K562 (cell line): ENCODE measurements at regions not wholly inside any gene's neighbourhood (a gene's known extent, or its start where the extent isn't known, plus 50 kb on each side); places are given as distances from the start of the nearest gene placed in this dataset.

Source experiments
- ATAC-seq: fragments of 200-7000 bp; cut with Tn5 transposase; 3 replicates; pipeline ENCODE4 v1.9.1; 2020; ENCODE audit warnings: moderate library complexity
- BruUV-seq: library from RNA; stranded (reverse); fragments of 400-500 nt; replicated peaks from 2 replicates; lab custom pipeline; 2021; lab: Mats Ljungman, UMichigan
- CTCF ChIA-PET: fragments of 300-600 bp; formaldehyde crosslinking; extraction: SDS; loops from one replicate; lab custom pipeline; 2021; ENCODE audit warnings: low intra/inter-chr PET ratio; lab: Yijun Ruan, JAX
- POLR2A ChIA-PET: fragments of 300-600, 350-650 bp; sonication (Branson Sonifier 250); formaldehyde crosslinking; extraction: SDS; loops from one replicate; lab custom pipeline; 2021; ENCODE audit warnings: antibody characterized with exemption, inconsistent platforms; lab: Yijun Ruan, JAX
- DNase-seq, 4 experiments: peaks; one replicate each; pipeline versions ENCODE4 v3.0.0 to v3.0.0-alpha.2; 2011 to 2018; ENCODE audit warnings: low spot score in 3 of 4, mixed read lengths in 3 of 4; ENCODE audit errors: extremely low read depth in 1 of 4
- FAIRE-seq: peaks from 2 replicates; lab custom pipeline; 2011; peaks lifted over from hg19 to GRCh38; lab: Jason Lieb, UNC
- H2AFZ ChIP-seq: 2 replicates; pipeline ENCODE4 v1.6.0; 2011; ENCODE audit warnings: low read depth, low read length, control low read depth, inconsistent platforms
- H3K27ac ChIP-seq: fragments of 200-600 bp; 3 replicates; pipeline ENCODE4 v1.8.0; 2011; ENCODE audit warnings: low read depth, mild to moderate bottlenecking, control low read depth, inconsistent platforms, low read length, moderate library complexity, mixed read lengths; ENCODE audit errors: extremely low read depth
- H3K27me3 ChIP-seq, 2 experiments: fragments of 300-600 bp in 1 of 2; 2 replicates in 1 of 2; 3 replicates in 1 of 2; pipeline versions ENCODE4 v1.6.0 to v1.8.0; 2011; ENCODE audit warnings: inconsistent platforms in 2 of 2, low read length in 2 of 2, mild to moderate bottlenecking in 1 of 2, mixed read lengths in 1 of 2, moderate library complexity in 1 of 2; ENCODE audit not compliant: control insufficient read depth in 2 of 2, insufficient read depth in 2 of 2
- H3K36me3 ChIP-seq: fragments of 300-600 bp; 3 replicates; pipeline ENCODE4 v1.8.0; 2011; ENCODE audit warnings: mild to moderate bottlenecking, low read length, inconsistent platforms; ENCODE audit not compliant: control insufficient read depth, insufficient read depth
- H3K4me1 ChIP-seq, 2 experiments: fragments of 200-600 bp in 1 of 2; replicated peaks in 1 of 2; 2 replicates in 1 of 2; 3 replicates in 1 of 2; pipeline versions ENCODE4 v1.5.1 to v1.8.0; 2011; ENCODE audit warnings: inconsistent platforms in 2 of 2, low read length in 2 of 2, mild to moderate bottlenecking in 1 of 2, mixed read lengths in 1 of 2, moderate library complexity in 1 of 2; ENCODE audit not compliant: control insufficient read depth in 2 of 2, insufficient read depth in 2 of 2
- H3K4me2 ChIP-seq: 2 replicates; pipeline ENCODE4 v1.6.1; 2011; ENCODE audit warnings: low read length, control low read depth, inconsistent platforms, mixed read lengths; ENCODE audit not compliant: insufficient read depth
- H3K4me3 ChIP-seq: fragments of 200-600 bp; sonication (generic), shearing (Covaris generic); 2 replicates; pipeline ENCODE4 v1.5.1; 2016; ENCODE audit warnings: control low read depth, inconsistent platforms
- H3K79me2 ChIP-seq: fragments of 200-600 bp; 3 replicates; pipeline ENCODE4 v1.8.0; 2011; ENCODE audit warnings: low read length, inconsistent platforms; ENCODE audit not compliant: control insufficient read depth, insufficient read depth
- H3K9ac ChIP-seq, 2 experiments: 2 replicates each; pipeline versions ENCODE4 v1.6.0 to v1.6.1; 2011; ENCODE audit warnings: low read depth in 2 of 2, low read length in 2 of 2, control low read depth in 1 of 2, inconsistent platforms in 1 of 2, mild to moderate bottlenecking in 1 of 2, mixed read lengths in 1 of 2; ENCODE audit not compliant: insufficient read depth in 1 of 2
- H3K9me1 ChIP-seq: one replicate; pipeline ENCODE4 v1.6.0; 2011; ENCODE audit warnings: inconsistent platforms, mild to moderate bottlenecking, low read length, moderate library complexity; ENCODE audit not compliant: control insufficient read depth, insufficient read depth
- H3K9me3 ChIP-seq: replicated peaks from 2 replicates; pipeline ENCODE4 v1.5.1; 2011; ENCODE audit warnings: low read depth, low read length, inconsistent platforms; ENCODE audit not compliant: control insufficient read depth, insufficient read depth
- H4K20me1 ChIP-seq: replicated peaks from 2 replicates; pipeline ENCODE4 v1.6.1; 2011; ENCODE audit warnings: low read length, inconsistent platforms, mixed read lengths; ENCODE audit not compliant: control insufficient read depth, insufficient read depth
- BRD9 ChIP-seq: fragments of 450-650 bp; IDR thresholded peaks from 2 replicates; pipeline ENCODE4 v1.6.1; 2018; ENCODE audit warnings: low read depth; ENCODE audit not compliant: partially characterized antibody
- MYC ChIP-seq, 2 experiments: fragments of 250-450 bp in 1 of 2; sonication (Bioruptor Pico) in 1 of 2; IDR thresholded peaks; 2 replicates each; pipeline versions ENCODE4 v1.5.1 to v1.6.1; 2012 to 2021; ENCODE audit warnings: low read depth in 2 of 2, borderline replicate concordance in 1 of 2, improper control_type of control experiment in 1 of 2, low read length in 1 of 2, mild to moderate bottlenecking in 1 of 2, moderate library complexity in 1 of 2
- NR1H2 ChIP-seq: sonication (generic); formaldehyde crosslinking; IDR thresholded peaks from 2 replicates; pipeline ENCODE4 v1.4.0; 2020; ENCODE audit warnings: mild to moderate bottlenecking, missing genetic modification reagents
- ZNF695 ChIP-seq: fragments of 450-650 bp; formaldehyde crosslinking; IDR thresholded peaks from 2 replicates; pipeline ENCODE4 v1.4.0; 2020; ENCODE audit warnings: mild to moderate bottlenecking, moderate library complexity
- WGBS: fragments of 100-300 bp; shearing (Covaris generic); methylation state at CpG from one replicate; pipeline ENCODE4 v1.1.6; 2016; ENCODE audit warnings: low coverage, mixed read lengths; ENCODE audit not compliant: insufficient coverage; ENCODE audit errors: missing lambda C conversion rate; 5-methylcytosine and 5-hydroxymethylcytosine counted together
- in situ Hi-C: fragments of 300-500 bp; cut with MboI; formaldehyde crosslinking; loops from 4 replicates; pipeline ENCODE4 v1.15.0; 2018; ENCODE audit warnings: inconsistent platforms, mixed read lengths
- intact Hi-C: fragments of 100-400 bp; cut with micrococcal nuclease; formaldehyde crosslinking; loops from 2 replicates; pipeline ENCODE4 v1.14.2; 2022
- TF ChIP-seq, protein P1 (sequence below), 2 experiments: fragments of 450-650 bp; IDR thresholded peaks; 2 replicates each; pipeline ENCODE4 v1.6.1; 2018; ENCODE audit warnings: mild to moderate bottlenecking in 2 of 2, low read depth in 1 of 2; ENCODE audit not compliant: partially characterized antibody in 2 of 2
- TF ChIP-seq, protein P2 (sequence below): fragments of 450-650 bp; IDR thresholded peaks from 2 replicates; pipeline ENCODE4 v1.7.1; 2018; ENCODE audit warnings: mild to moderate bottlenecking, low read depth; ENCODE audit not compliant: partially characterized antibody

DNA sequence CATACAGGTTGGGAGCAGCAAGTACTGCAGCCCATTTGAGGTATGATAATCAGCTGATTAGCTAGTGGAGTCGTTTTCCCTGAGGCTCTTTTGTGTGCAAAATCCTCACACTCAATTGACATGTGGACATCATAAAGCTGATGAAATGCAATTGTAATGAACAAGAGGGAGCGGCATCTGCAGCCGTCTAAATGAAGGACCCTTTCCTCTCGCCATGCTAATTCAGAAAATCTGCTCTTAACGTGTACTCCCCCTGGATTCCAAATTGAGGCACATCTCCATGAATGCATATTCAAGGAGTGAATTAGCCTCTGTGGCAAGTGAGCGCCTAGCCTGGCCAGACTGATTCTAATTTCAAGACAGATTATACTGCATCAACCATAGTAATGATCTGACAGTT is 260.9 kb upstream of the ATP5MC3 start:
- ChIA-PET CTCF (no interaction called here), POLR2A (interaction anchor here (0.6 to 1.9 kb wide), 2 partner anchors 11 to 48 kb away, joined by 3 to 9 read pairs; no protein-coding TSS in a partner anchor)
- no peaks in the 10 kb centered on the region for H4K20me1 ChIP-seq
- no TSS peak for BruUV-seq
- no peak overlapping the region for H3K4me2 ChIP-seq
- H3K9me3 ChIP-seq: no peaks in the 10 kb centered on the region
- no peak overlapping the region for H2AFZ ChIP-seq
- no peak overlapping the region for H3K27ac ChIP-seq
- H3K79me2 ChIP-seq: no peaks in the 10 kb centered on the region
- in situ Hi-C loops: no loop called here
- H3K9ac ChIP-seq: no peak overlapping the region
- H3K4me1 ChIP-seq: no peaks in the 10 kb centered on the region
- no peak overlapping the region for H3K4me3 ChIP-seq
- FAIRE-seq (no peak), DNase-seq (no peak), ATAC-seq (peak; percentile 18; the same call in 2 of the 3 replicates)
- no peaks in the 10 kb centered on the region for H3K9me1 ChIP-seq
- WGBS: 1% methylated on average over 6 of the region's 6 CpGs
- TF ChIP-seq, protein P1, sequence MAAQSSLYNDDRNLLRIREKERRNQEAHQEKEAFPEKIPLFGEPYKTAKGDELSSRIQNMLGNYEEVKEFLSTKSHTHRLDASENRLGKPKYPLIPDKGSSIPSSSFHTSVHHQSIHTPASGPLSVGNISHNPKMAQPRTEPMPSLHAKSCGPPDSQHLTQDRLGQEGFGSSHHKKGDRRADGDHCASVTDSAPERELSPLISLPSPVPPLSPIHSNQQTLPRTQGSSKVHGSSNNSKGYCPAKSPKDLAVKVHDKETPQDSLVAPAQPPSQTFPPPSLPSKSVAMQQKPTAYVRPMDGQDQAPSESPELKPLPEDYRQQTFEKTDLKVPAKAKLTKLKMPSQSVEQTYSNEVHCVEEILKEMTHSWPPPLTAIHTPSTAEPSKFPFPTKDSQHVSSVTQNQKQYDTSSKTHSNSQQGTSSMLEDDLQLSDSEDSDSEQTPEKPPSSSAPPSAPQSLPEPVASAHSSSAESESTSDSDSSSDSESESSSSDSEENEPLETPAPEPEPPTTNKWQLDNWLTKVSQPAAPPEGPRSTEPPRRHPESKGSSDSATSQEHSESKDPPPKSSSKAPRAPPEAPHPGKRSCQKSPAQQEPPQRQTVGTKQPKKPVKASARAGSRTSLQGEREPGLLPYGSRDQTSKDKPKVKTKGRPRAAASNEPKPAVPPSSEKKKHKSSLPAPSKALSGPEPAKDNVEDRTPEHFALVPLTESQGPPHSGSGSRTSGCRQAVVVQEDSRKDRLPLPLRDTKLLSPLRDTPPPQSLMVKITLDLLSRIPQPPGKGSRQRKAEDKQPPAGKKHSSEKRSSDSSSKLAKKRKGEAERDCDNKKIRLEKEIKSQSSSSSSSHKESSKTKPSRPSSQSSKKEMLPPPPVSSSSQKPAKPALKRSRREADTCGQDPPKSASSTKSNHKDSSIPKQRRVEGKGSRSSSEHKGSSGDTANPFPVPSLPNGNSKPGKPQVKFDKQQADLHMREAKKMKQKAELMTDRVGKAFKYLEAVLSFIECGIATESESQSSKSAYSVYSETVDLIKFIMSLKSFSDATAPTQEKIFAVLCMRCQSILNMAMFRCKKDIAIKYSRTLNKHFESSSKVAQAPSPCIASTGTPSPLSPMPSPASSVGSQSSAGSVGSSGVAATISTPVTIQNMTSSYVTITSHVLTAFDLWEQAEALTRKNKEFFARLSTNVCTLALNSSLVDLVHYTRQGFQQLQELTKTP (IDR thresholded peaks at IDR 0.05; ENCODE audit: low read depth in 1 of 2, partially characterized antibody in 2 of 2): no peak
- no peak for TF ChIP-seq NR1H2 (CRISPR knock-in tag)
- TF ChIP-seq MYC (IDR thresholded peaks at IDR 0.05; ENCODE audit: low read depth, low read length): peak; percentile 21; the same call in 1 of the 2 replicates
- TF ChIP-seq MYC (CRISPR knock-in tag; IDR thresholded peaks at IDR 0.05; ENCODE audit: borderline replicate concordance, low read depth): no peak
- TF ChIP-seq ZNF695 (CRISPR knock-in tag): no peak
- no peak for TF ChIP-seq BRD9
- TF ChIP-seq, protein P2, sequence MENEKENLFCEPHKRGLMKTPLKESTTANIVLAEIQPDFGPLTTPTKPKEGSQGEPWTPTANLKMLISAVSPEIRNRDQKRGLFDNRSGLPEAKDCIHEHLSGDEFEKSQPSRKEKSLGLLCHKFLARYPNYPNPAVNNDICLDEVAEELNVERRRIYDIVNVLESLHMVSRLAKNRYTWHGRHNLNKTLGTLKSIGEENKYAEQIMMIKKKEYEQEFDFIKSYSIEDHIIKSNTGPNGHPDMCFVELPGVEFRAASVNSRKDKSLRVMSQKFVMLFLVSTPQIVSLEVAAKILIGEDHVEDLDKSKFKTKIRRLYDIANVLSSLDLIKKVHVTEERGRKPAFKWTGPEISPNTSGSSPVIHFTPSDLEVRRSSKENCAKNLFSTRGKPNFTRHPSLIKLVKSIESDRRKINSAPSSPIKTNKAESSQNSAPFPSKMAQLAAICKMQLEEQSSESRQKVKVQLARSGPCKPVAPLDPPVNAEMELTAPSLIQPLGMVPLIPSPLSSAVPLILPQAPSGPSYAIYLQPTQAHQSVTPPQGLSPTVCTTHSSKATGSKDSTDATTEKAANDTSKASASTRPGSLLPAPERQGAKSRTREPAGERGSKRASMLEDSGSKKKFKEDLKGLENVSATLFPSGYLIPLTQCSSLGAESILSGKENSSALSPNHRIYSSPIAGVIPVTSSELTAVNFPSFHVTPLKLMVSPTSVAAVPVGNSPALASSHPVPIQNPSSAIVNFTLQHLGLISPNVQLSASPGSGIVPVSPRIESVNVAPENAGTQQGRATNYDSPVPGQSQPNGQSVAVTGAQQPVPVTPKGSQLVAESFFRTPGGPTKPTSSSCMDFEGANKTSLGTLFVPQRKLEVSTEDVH: no peak
- no peaks in the 10 kb centered on the region for H3K36me3 ChIP-seq
- intact Hi-C loops: no loop called here
- peaks cover 3 to 10% of the 10 kb centered on the region in 2 experiments; a peak in 2 of 5 replicates for H3K27me3 ChIP-seq
